ENCODE measurements at regions not wholly inside any gene's neighbourhood (a gene's known extent, or its start where the extent isn't known, plus 50 kb on each side); places are given as distances from the start of the nearest gene placed in this dataset.

DNA sequence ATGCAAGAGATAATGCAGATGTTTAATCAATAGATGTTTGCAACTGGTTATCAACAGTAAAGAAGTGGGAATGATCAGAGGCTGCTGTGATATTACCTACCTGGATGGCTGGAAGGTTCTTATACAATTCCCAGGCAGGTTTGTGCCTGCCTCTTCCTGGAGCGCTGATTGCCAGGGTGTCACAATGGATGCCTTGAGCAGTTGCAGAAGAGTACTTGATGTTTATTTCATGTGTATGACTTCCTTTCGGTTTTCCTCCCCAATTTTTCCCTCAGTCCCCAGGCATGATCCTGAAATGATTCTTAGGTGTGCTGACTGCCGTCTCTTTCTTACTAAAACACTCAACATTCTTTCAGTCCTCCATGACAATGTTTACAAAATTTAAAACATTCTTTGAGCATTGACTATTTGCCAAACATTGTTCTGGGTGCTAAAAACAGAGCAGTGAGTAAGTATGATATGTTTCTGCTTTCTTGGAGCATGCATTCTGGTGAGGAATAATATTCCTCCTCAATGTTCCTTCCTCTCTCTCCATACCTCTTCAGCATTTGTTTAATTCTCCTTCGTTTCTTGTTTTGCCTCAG lies 416.6 kb upstream of the TRIB2 start:
- DNase-seq: no peak

DNA sequence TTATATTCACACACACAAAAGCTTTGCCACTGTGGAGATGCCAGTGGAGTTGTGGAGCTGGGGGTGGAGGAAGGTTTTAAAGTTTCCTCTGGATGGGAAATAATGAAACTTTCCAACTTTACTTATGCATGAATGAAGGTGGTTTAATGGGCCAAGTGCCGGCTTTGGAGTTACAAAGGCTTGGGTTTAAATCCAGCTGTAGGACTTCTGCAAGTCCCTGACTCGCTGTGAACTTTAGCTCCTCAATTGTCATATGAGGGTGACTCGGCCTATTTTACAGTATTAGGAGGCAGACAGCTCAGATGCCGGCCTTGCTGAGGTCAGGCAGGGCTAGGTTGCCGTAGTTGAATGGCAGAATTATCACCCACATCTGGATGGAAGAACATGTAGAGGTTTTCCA lies 415.8 kb upstream of the TRIB2 start:
- DNase-seq: no peak

GRCh38 chr2:12302140-12302539 lies 414.6 kb upstream of the TRIB2 start:
- no peak for DNase-seq

DNA sequence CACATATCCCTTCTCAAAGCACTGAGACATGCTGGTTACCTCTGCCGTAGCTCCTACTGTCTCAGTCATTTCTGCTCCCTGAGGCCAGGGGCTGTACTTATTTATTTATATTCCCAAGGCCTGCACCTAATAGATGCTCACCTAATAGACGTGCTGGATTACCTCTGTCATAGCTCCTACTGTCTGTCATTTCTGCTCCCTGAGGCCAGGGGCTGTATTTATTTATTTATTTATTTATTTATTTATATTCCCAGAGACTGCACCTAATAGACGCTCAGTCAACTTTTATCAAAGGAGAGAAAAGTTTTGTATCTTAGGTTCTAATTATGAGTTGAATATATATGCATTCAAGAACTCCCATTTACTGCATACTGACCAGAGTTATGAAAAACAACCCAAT lies 414.0 kb upstream of the TRIB2 start:
- DNase-seq: no peak

DNA sequence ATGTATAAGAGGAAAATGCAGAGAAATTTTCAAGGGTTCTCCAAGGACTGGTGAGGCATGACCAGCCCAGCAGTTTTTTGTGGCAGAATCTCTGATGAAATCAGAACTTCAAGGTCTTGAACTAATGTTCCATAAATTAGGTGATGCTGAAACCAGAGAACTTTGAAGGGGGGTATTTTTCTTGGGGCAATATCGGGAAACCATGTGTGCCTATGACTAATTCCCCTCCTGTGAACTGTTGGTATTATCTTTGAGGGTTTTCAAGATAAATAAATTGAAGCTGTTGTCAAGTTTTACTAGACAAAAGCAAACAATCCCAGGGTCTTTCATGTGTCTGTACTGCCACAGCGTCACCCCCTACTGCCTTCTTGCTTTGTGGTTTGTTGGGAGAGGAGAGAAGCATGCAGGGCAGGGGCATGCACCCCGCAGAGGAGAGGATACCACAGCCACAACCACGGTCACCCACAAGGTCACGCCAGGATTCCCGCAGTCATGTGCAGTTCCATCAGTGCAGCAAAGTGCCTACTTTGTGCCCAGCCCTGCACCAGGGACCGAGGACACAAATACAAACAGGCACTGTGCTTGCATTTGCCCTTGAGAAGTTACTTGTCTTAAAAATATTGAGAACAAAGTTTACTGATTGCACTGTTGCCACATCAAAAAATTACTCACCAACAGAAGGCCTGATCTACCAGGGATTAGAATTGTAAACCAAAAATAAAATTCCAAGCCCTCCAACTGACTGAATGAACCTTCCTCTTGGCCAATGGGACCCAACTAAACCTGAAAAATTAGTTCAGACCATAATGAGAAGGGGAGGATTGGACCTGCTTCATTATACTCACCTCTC lies 413.3 kb upstream of the TRIB2 start:
- DNase-seq: no peak

DNA sequence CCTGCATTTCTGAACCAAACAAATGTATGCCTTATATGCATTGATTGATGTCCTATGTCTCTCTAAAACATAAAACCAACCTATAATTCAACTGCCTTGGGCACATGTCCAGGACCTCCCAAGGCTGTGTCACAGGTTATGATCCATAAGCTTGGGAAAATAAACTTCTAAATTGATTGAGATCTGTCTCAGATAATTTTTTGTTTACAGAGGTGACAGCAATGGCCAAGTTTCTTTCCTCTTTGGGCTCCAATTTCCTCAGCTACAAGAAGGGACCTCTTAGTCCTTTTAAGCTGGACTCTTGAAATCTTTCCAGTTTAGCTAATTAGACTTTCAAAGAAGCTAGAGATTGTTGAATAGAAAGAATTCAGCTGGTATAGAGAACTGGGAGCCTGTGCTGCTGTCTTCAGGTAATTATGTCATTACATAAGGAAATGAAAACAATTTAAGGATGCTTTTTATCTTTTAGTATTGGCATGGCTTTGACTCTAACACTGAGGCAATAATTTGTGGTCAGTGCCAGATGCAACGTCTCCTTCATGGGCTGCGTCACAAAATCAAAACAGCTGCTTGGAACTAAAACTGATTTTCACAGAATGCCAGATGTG lies 412.1 kb upstream of the TRIB2 start:
- DNase-seq: no peak

DNA sequence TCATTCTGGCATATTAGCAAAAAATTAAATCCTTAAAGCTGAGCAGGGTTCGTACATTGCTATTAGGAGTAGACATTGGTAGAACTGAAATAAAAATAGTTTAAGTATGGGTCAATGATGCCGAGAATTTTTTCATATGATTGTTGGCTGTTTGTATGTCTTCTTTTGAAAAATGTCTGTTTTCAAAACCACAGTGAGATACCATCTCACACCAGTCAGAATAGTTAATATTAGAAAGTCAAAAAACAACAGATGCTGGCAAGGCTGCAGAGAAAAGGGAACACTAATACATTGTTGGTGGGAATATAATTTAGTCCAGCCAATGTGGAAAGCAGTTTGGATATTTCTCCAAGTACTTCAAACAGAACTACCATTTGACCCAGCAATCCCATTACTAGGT lies 410.8 kb upstream of the TRIB2 start:
- DNase-seq: no peak

DNA sequence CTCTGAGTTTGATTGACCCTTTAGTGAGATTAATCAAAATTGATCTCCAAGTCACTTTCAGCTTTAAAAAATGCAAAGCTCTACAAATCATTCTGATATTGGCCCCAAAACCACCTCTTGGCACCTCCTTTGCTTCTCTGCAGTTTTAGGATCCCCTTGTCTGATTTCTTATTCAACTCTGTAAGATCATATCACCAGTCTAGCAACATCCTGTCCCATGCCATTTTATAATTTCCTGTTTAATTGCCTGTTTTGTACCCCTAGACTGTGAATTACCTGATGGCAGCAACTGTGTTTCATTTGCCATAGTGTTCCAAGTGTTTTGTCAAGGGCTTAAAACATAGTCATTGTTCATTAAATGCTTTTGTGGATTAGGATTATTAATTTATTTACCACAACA lies 406.3 kb upstream of the TRIB2 start:
- DNase-seq: no peak

GRCh38 chr2:12313445-12314126 lies 403.1 kb upstream of the TRIB2 start:
- DNase-seq: no peak

DNA sequence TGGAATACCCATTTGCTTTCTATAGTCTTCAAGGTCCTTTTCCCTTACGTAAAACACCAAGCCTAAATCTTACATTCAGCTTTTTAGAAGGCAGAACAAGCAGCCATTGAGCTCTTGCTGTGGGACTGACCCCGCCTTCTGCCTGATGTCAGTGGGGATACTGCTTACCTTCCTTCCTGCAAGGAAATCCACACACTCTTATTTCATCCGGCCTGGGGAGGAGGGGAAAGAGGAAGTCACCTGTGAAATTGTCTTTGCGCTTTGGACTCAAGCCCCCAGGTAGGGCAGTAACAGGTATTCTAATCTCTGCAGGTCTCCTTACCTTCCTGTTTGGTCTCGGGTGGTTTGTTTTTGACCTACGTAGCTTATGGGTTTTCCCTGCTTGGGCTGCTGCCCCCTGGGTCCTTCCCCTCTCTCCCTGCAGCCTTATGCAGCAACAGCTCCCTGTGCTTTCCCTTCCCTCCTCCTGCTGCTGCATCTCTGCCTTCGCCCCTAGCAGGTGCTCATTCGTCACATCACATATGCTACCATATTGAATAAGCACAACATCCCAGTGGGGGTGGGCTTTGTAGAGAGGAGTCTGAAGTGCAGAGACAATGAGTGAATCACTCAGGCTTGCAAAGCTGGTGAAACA lies 402.5 kb upstream of the TRIB2 start:
- DNase-seq: no peak

DNA sequence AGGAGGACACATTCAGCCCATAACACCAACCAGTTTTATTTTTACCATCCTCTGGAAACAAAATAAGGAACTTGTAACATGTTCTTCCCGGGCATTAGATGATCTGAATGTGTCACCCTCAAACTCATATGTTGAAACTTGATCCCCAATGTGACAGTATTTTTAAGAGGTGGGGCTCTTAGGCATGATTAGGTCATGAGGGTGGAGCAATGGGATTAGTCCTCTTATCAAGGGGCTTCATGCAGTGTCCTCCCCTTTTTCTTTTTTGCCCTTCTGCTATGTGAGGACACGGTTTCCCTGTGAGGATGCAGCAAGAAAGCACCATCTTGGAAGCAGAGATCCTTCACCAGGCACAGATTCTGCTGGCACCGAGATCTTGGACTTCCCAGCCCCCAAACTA lies 401.5 kb upstream of the TRIB2 start:
- DNase-seq: no peak

DNA sequence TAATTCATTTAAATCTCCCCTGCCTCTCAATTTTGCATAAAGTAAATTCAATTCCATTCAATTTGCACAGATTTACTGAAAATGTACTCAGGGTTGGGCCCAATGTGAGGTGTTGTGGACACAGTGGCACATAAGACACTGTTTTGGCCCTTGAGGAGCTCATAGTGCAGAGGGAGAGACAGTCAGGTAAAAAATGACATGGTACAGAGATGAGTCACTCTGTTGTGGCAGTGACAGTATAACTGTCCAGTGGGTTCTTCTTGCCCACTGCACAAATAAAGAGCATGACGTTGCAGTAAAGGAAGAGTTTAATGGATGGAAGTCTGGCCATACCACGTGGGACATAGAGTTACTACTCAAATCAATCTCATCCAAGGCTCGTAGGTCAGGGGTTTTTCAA lies 400.3 kb upstream of the TRIB2 start:
- no peak for DNase-seq

DNA sequence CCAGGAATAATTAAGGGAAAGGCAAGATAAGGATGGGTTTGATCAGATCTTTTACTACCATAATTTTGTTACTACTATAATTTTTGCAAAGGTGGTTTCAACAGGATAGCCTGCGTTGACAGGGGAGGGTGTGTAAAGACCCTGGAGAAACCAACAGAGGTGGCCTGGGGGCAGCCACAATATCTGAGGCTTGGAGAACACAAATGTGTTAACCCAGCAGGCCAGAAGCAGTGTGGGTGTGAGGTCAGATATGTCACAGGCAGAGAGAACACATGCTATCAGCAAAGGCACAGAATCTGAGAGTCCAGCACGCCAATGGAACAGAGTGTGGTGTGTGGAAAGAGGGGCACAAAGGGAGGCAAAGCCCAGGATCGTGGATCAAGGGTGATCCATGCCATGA lies 399.4 kb upstream of the TRIB2 start:
- no peak for DNase-seq

- no peak for DNase-seq
Measured at GRCh38 chr2:12317814-12318426, 398.8 kb upstream of the TRIB2 start.

- no peak for DNase-seq
Measured at GRCh38 chr2:12318427-12319057, 398.2 kb upstream of the TRIB2 start.

DNA sequence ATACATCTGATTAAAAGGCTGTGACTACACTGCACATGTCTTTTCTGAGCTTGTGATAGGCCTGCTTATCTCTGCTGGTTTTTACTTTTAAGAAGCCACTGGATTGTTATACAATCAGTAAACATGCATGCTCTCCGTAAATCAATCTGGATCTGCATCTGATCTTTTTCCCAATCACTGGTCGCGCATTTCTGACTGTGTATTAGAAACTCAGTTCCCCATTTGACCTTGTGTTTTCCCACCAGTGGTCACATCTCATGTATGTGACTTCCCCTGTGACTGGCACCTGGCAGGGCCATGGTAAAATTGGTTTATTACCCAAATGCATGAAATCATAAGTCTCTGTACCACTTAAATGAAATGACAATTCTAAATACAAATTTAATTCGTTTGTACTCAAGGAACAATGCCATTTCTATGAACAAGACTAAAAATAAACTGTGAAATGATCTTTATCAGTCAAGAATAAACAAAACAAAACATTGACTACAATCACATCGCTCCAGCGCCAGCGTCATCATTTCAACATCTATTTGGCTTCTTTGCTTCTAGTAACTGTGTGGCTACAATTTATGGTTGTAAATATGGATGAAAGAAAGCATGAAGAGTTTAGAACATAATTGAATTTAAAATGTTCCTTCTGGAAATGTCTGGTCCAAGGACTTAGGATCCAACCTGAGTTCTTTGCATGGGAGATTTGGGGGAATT lies 396.6 kb upstream of the TRIB2 start:
- no peak for DNase-seq

DNA sequence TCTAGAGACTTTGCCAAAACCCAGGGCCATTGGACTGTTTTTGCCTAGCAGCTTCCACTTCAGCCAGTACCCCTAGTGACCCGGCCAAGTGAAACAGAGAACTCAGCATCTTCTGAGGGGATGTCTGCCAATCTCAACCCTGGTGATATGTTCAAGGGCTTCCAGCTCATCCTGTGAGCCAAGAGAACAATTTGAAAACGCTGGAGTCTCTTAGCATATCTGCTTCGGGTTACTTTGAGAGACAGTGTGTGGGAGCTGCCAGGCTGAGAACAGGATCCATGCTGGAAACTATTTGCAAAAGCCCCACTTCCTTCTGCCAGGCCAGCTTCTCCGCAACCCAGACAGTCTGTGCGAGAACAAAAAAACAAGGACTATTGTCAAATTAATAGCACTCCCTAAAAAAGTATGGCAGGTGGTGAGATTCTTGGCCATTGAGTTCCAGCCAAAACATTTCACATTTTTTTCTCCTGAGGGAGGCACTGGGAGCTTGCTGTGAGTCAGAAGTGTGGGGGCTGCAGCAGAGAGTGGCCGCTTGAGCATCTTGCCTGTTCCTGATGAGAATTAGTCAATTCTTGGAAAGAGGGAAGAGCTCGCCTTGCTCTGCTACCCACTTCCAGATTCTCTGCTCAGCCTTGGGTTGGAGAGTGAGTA lies 395.6 kb upstream of the TRIB2 start:
- no peak for DNase-seq

DNA sequence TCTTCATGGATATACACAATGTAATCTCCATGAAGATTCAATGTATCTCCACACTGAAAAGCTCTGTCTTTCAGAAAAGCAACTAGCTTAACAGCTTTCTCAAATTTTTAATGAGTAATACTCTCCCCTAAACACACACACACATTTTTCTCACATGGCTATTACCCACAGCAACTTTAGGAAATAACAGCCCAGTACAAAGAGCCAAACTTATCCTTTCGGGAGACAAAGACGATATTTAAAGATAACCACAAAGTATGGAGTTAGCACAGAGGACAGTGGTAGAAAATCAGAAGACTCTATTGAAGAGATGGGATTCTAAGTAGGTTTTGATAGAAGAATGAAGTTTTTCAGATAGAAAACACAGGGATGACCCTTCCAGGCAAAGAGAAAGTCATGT lies 394.9 kb upstream of the TRIB2 start:
- no peak for DNase-seq

DNA sequence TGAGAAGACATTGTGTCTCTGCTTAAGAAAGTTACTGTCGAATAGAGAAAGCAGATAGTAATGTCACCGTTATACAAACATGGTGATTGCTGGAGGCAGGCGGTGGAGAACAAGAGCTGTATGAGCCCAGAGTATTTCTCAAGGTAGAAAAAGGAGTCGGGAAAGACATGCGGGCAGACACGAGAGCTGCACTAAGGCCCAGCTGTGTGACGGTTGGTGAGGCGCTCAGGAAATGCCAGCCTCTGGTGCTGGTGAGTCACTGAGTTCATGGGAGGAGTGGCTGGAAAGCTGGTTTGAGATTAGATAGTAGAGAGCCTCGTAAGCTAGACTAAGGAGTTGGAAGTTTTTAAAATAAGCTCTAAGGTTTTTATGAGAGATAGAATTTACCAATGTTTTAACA lies 390.9 kb upstream of the TRIB2 start:
- DNase-seq: no peak

DNA sequence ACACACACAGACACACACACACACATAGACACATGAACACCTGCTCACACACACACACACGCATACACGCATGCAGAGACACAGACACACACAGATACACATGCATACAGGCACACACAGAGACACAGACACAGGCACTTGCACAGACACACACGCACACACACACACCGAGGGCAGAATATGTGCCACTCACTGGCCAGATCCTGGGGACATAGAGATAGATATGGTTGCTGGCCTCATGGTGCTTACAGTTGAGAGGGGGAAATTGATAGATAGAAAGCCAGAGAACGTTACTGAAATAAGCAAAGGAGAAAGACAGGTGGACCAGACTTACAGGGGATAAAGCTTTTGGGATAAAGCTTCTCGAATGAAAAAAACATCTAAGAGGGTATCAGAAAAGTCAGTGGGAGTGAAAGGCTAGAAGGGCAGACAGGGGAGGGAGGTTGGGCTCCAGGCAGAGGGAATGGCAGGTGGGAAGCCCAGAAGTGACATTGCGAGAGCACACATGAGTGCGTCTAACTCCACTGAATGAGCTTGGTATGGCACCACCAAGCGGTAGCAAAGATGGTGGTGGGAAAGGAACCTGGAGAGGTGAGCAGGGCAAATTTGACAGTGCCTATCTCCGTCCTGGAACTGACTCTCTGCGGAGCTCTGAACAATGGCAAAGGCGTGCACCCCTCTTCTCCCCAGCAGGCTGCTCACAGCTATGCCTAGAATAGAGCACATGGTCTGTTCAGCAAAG lies 390.1 kb upstream of the TRIB2 start:
- no peak for DNase-seq
